ENCODE measurements at regions not wholly inside any gene's neighbourhood (a gene's known extent, or its start where the extent isn't known, plus 50 kb on each side); places are given as distances from the start of the nearest gene placed in this dataset.

- TF ChIP-seq CTCF (IDR thresholded peaks at IDR 0.05 in 8 of 11, conservative IDR thresholded peaks at IDR 0.05 in 3 of 11) = no peak
- TF ChIP-seq POLR2A (IDR thresholded peaks at IDR 0.05) = no peak
These were observed 261.1 kb downstream of the PRL start for GRCh38 chr6:22035690-22036089.
